A673 (cell line): ENCODE measurements at regions not wholly inside any gene's neighbourhood (a gene's known extent, or its start where the extent isn't known, plus 50 kb on each side); places are given as distances from the start of the nearest gene placed in this dataset.

ENCODE experiments used
- EZH2 ChIP-seq: fragments of 200-600 bp; sonication (generic); IDR thresholded peaks from 2 replicates; pipeline ENCODE4 v1.6.1; 2017; ENCODE audit warnings: borderline replicate concordance, low read depth, mild to moderate bottlenecking, mixed read lengths, antibody characterized with exemption, low read length; ENCODE audit not compliant: poor library complexity, severe bottlenecking
- TF ChIP-seq, protein P1 (sequence below): fragments of 300-800, 200-600 bp; sonication (generic); conservative IDR thresholded peaks from 2 replicates; pipeline ENCODE4 v1.5.1; 2017; ENCODE audit warnings: low read depth, mild to moderate bottlenecking, antibody characterized with exemption, low read length, moderate library complexity, mixed read lengths

DNA sequence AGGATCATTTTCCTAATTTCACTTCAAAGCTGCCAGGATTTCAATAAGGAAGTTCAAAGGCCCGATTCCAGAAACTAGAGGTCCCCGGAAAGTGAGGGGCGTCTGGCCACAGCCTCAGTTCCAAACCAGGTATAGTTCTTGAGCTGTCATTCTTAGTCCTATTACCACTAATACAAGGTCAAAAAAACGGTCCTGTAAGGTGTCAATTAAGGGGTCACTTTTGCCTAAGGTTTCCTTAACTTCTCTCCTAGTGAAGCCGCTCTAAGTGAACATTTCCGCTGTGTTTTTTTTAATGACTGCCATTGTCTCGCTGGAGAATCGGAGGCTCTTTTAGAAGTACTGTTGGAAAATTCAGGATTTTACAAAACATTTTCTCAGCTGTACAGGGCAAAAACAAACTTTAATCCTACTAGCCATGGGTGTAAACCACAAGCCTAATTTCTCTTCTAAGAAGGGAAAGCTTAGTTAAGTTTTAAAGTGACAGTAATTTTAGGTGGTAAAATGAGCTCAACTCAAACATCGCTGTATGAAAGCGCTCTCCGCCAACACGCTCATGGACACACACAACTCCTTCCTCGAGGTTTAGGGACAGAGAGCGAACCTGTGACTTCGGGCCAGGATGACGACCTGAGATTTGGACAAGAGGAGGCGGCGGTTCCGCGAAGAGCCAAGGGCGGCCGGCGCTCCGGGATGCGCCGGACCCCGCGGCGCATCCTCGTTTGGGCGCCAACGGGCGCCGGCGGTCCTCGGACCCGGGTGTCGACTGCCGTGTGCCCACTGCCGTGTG is 76.7 kb upstream of the IFNE start:
- TF ChIP-seq, protein P1, sequence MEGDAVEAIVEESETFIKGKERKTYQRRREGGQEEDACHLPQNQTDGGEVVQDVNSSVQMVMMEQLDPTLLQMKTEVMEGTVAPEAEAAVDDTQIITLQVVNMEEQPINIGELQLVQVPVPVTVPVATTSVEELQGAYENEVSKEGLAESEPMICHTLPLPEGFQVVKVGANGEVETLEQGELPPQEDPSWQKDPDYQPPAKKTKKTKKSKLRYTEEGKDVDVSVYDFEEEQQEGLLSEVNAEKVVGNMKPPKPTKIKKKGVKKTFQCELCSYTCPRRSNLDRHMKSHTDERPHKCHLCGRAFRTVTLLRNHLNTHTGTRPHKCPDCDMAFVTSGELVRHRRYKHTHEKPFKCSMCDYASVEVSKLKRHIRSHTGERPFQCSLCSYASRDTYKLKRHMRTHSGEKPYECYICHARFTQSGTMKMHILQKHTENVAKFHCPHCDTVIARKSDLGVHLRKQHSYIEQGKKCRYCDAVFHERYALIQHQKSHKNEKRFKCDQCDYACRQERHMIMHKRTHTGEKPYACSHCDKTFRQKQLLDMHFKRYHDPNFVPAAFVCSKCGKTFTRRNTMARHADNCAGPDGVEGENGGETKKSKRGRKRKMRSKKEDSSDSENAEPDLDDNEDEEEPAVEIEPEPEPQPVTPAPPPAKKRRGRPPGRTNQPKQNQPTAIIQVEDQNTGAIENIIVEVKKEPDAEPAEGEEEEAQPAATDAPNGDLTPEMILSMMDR, result no peak
- TF ChIP-seq EZH2, result peak; percentile 68
